ENCODE measurements at regions not wholly inside any gene's neighbourhood (a gene's known extent, or its start where the extent isn't known, plus 50 kb on each side); places are given as distances from the start of the nearest gene placed in this dataset.

DNA sequence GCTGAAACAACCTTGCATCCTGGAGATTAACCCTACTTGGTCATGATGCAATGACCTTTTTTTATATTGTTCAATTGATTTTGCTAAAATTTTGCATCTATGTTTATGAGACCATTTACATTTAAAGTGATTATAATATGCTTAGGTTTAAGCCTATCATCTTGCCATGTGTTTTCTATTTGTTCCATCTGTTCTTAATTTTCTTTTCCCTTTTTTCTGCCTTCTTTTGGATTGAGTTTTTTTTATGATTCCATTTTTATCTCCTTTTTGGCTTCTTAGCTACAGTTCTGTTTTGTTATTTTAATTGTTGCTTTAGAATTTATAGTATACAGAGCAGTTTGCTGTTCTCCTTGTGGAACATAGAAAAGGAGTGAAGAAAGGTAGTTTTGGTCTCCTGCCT is 385.1 kb upstream of the USP24 start:
- Mint-ChIP-seq H3K4me3 (no peak overlapping the region), H3K9me3 (no peaks in the 10 kb centered on the region), H3K36me3 (ENCODE audit: low read depth) (peaks cover 11% of the 10 kb centered on the region), H3K27ac (no peak overlapping the region), H3K4me1 (ENCODE audit: low read depth) (peaks cover 7% of the 10 kb centered on the region; the same call in 1 of the 2 replicates), H3K27me3 (ENCODE audit: insufficient read depth) (no peaks in the 10 kb centered on the region)
- TF ChIP-seq, protein P1, sequence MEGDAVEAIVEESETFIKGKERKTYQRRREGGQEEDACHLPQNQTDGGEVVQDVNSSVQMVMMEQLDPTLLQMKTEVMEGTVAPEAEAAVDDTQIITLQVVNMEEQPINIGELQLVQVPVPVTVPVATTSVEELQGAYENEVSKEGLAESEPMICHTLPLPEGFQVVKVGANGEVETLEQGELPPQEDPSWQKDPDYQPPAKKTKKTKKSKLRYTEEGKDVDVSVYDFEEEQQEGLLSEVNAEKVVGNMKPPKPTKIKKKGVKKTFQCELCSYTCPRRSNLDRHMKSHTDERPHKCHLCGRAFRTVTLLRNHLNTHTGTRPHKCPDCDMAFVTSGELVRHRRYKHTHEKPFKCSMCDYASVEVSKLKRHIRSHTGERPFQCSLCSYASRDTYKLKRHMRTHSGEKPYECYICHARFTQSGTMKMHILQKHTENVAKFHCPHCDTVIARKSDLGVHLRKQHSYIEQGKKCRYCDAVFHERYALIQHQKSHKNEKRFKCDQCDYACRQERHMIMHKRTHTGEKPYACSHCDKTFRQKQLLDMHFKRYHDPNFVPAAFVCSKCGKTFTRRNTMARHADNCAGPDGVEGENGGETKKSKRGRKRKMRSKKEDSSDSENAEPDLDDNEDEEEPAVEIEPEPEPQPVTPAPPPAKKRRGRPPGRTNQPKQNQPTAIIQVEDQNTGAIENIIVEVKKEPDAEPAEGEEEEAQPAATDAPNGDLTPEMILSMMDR (IDR thresholded peaks at IDR 0.05): no peak
- no peak for DNase-seq

DNA sequence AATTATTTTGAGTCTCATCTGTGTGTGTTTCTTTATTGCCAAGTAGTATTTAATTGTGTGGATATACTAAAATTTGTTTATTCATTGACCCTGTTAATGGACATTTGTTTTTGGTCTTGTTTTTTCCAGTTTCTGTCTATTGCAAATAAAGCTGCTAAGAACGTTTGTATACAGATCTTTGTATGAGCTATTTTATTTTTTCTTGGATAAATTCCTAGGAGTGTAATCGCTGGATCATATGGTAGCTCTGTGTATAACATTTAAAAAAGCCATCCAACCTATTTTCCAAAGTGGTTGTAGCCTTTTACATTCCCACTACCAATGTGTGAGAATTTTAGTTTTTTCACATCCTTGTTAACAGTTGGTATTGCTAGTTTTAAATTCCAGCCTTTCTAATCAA is 382.7 kb upstream of the USP24 start:
- Mint-ChIP-seq H3K9me3 (no peaks in the 10 kb centered on the region), H3K36me3 (ENCODE audit: low read depth) (peaks cover 11% of the 10 kb centered on the region), H3K27ac (no peak overlapping the region), H3K4me1 (ENCODE audit: low read depth) (peaks cover 7% of the 10 kb centered on the region; the same call in 1 of the 2 replicates), H3K27me3 (ENCODE audit: insufficient read depth) (no peaks in the 10 kb centered on the region; the same call in 1 of the 2 replicates), H3K4me3 (no peak overlapping the region)
- DNase-seq: no peak
- TF ChIP-seq, protein P1 (IDR thresholded peaks at IDR 0.05): no peak

DNA sequence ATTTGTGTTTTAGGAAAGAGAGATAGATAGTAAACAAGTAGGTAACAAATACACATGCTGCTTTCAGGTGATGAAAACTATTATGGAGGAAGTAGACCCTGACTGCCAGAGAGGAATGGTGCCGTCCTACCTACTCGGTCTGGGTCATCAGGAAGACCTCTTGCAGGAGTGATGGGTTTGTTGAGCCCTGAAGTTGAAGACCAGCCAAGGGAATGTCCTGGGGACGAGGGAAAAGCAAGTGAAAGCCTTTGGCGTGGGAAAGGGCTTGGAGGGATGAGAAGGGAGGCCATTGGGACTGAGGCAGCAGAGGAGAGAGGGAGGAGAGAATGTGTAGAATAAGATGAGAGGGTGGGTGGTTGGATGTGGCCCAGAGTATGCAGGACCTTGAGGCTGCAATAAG is 379.5 kb upstream of the USP24 start:
- Mint-ChIP-seq H3K4me1 (ENCODE audit: low read depth) (peaks cover 17% of the 10 kb centered on the region), H3K36me3 (ENCODE audit: low read depth) (peaks cover 11% of the 10 kb centered on the region), H3K27ac (no peak overlapping the region), H3K4me3 (no peak overlapping the region), H3K27me3 (ENCODE audit: insufficient read depth) (no peaks in the 10 kb centered on the region; the same call in 1 of the 2 replicates), H3K9me3 (no peaks in the 10 kb centered on the region)
- DNase-seq: no peak
- TF ChIP-seq, protein P1 (IDR thresholded peaks at IDR 0.05): no peak

DNA sequence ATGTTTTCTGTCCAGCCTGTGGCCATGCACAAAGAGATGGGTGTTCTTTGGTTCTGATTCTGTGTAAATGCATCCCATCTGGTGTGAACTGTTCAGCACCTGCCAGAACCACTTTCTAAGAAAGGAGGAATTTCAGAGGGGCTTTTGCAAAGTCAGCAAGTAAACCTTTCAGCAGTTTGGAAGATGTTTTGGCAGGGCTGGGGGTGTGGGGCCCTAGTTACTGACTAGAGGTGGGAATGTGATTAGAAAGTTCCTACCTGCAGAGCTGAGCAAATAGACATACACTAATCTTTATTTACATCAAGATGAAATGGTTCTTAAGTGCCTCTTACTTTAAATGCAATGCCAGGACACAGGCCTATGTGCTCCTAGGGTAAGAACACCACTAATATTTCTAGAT is 378.1 kb upstream of the USP24 start:
- TF ChIP-seq, protein P1 (IDR thresholded peaks at IDR 0.05): no peak
- Mint-ChIP-seq H3K27me3 (ENCODE audit: insufficient read depth) (no peaks in the 10 kb centered on the region; the same call in 1 of the 2 replicates), H3K27ac (no peak overlapping the region), H3K36me3 (ENCODE audit: low read depth) (peaks cover 11% of the 10 kb centered on the region), H3K9me3 (no peaks in the 10 kb centered on the region), H3K4me3 (no peak overlapping the region), H3K4me1 (ENCODE audit: low read depth) (peaks cover 29% of the 10 kb centered on the region)
- DNase-seq: no peak

DNA sequence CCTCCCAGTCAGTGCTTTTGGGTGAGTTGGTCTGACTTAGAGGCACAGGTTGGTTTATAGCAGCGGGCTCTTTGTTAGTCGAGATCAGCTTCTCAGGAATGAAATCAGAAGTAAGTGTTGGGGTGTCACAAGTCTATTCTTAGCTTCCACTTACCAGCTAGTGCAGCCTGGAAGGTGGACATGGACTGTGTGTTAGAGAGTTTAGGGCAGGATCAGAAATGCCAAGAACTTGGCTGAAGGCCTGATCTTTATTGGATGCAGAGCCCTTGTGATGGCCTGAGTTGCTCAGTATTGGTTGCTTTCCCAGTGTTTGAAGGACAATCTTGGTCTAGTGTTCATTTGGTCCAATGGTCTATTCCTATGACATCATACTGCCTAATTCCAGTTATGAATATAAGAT is 377.0 kb upstream of the USP24 start:
- Mint-ChIP-seq H3K27ac (no peak overlapping the region), H3K4me3 (no peak overlapping the region), H3K36me3 (ENCODE audit: low read depth) (peaks cover 5% of the 10 kb centered on the region), H3K27me3 (ENCODE audit: insufficient read depth) (no peaks in the 10 kb centered on the region; the same call in 1 of the 2 replicates), H3K9me3 (no peaks in the 10 kb centered on the region), H3K4me1 (ENCODE audit: low read depth) (peaks cover 29% of the 10 kb centered on the region)
- DNase-seq: no peak
- TF ChIP-seq, protein P1 (IDR thresholded peaks at IDR 0.05): no peak
